H1 (cell line): ENCODE measurements at regions not wholly inside any gene's neighbourhood (a gene's known extent, or its start where the extent isn't known, plus 50 kb on each side); places are given as distances from the start of the nearest gene placed in this dataset.

Experiments used
- CTCF ChIA-PET: fragments of 300-600 bp; sonication (Branson Sonifier 250); formaldehyde crosslinking; loops from one replicate; lab custom pipeline; 2021; ENCODE audit not compliant: partially characterized antibody; lab: Charles Lee
- POLR2A ChIA-PET: fragments of 300-600 bp; sonication (Branson Sonifier 250); formaldehyde crosslinking; loops from one replicate; lab custom pipeline; 2021; ENCODE audit warnings: inconsistent platforms; ENCODE audit not compliant: partially characterized antibody; lab: Charles Lee
- DNase-seq, 2 experiments: peaks; one replicate each; pipeline versions ENCODE4 v3.0.0 to v3.0.0-alpha.2; 2010 to 2022; ENCODE audit warnings: low spot score in 2 of 2, low read depth in 1 of 2, mixed read lengths in 1 of 2
- FAIRE-seq: peaks from 2 replicates; lab custom pipeline; 2011; peaks lifted over from hg19 to GRCh38; lab: Jason Lieb, UNC
- H2AFZ ChIP-seq: 2 replicates; pipeline ENCODE4 v1.8.1; 2012; ENCODE audit warnings: low read length, inconsistent platforms
- H2AK5ac ChIP-seq: 2 replicates; pipeline ENCODE4 v1.6.1; 2013; ENCODE audit warnings: low read depth, low read length
- H2BK120ac ChIP-seq: replicated peaks from 2 replicates; pipeline ENCODE3; 2013; ENCODE audit warnings: low read depth, low read length, inconsistent platforms
- H2BK12ac ChIP-seq: 2 replicates; pipeline ENCODE4 v1.6.1; 2013; ENCODE audit warnings: low read depth, low read length
- H2BK15ac ChIP-seq: 2 replicates; pipeline ENCODE4 v1.6.1; 2013; ENCODE audit warnings: low read length
- H2BK20ac ChIP-seq: 2 replicates; pipeline ENCODE4 v1.6.1; 2013; ENCODE audit warnings: low read length
- H2BK5ac ChIP-seq: 2 replicates; pipeline ENCODE4 v1.6.1; 2013; ENCODE audit warnings: low read depth, low read length
- H3K14ac ChIP-seq: 2 replicates; pipeline ENCODE4 v1.6.1; 2013; ENCODE audit warnings: inconsistent platforms; ENCODE audit not compliant: insufficient read length
- H3K18ac ChIP-seq: 2 replicates; pipeline ENCODE4 v1.6.1; 2013; ENCODE audit warnings: low read length; ENCODE audit errors: extremely low read depth
- H3K23ac ChIP-seq: 2 replicates; pipeline ENCODE4 v1.6.1; 2013; ENCODE audit warnings: inconsistent platforms; ENCODE audit not compliant: insufficient read length
- H3K23me2 ChIP-seq: 2 replicates; pipeline ENCODE4 v1.6.1; 2013; ENCODE audit warnings: low read depth, low read length
- H3K27ac ChIP-seq: 2 replicates; pipeline ENCODE4 v1.6.1; 2011; ENCODE audit warnings: low read depth, low read length, inconsistent platforms
- H3K27me3 ChIP-seq, 4 experiments: replicated peaks in 1 of 4; 1 replicate in 1 of 4; 2 replicates in 3 of 4; pipeline versions ENCODE4 v1.6.1 to v1.8.1; 2011 to 2013; ENCODE audit warnings: low read length in 3 of 4, mild to moderate bottlenecking in 3 of 4, inconsistent platforms in 2 of 4, mixed read lengths in 2 of 4, moderate library complexity in 1 of 4; ENCODE audit not compliant: control insufficient read depth in 3 of 4, insufficient read depth in 3 of 4; ENCODE audit errors: extremely low read depth in 1 of 4
- H3K36me3 ChIP-seq, 4 experiments: 2 replicates each; pipeline versions ENCODE4 v1.6.1 to v1.8.1; 2011 to 2013; ENCODE audit warnings: mild to moderate bottlenecking in 4 of 4, low read length in 3 of 4, moderate library complexity in 2 of 4, control low read depth in 1 of 4, inconsistent platforms in 1 of 4; ENCODE audit not compliant: insufficient read depth in 4 of 4, control insufficient read depth in 2 of 4
- H3K4ac ChIP-seq: replicated peaks from 2 replicates; pipeline ENCODE3; 2013; ENCODE audit warnings: low read length, low read depth, mixed read lengths, inconsistent platforms; ENCODE audit not compliant: insufficient read length
- H3K4me1 ChIP-seq, 4 experiments: replicated peaks in 1 of 4; 1 replicate in 1 of 4; 2 replicates in 3 of 4; pipeline versions ENCODE4 v1.6.1 to v1.8.1; 2011 to 2013; ENCODE audit warnings: low read length in 3 of 4, inconsistent platforms in 2 of 4, mixed read lengths in 1 of 4; ENCODE audit not compliant: insufficient read depth in 4 of 4, control insufficient read depth in 3 of 4
- H3K4me2 ChIP-seq, 2 experiments: 2 replicates each; pipeline versions ENCODE4 v1.6.1 to v1.8.1; 2011 to 2013; ENCODE audit warnings: low read depth in 2 of 2, low read length in 2 of 2, control low read depth in 1 of 2, inconsistent platforms in 1 of 2, mild to moderate bottlenecking in 1 of 2; ENCODE audit not compliant: insufficient read depth in 1 of 2
- H3K4me3 ChIP-seq, 4 experiments: fragments of 200-600, 300-600 bp in 1 of 4; sonication (generic), shearing (Covaris generic), sonication (Bioruptor Twin) in 1 of 4; 2 replicates each; pipeline versions ENCODE4 v1.5.1 to v1.8.1; 2011 to 2016; ENCODE audit warnings: low read length in 4 of 4, low read depth in 3 of 4, control low read depth in 2 of 4, inconsistent platforms in 2 of 4, mild to moderate bottlenecking in 2 of 4, mixed read lengths in 1 of 4, moderate library complexity in 1 of 4; ENCODE audit not compliant: insufficient read depth in 2 of 4; ENCODE audit errors: extremely low read depth in 1 of 4
- H3K56ac ChIP-seq: replicated peaks from 2 replicates; pipeline ENCODE3; 2013; ENCODE audit warnings: low read depth, mild to moderate bottlenecking, mixed read lengths, low read length, inconsistent platforms; ENCODE audit not compliant: insufficient read length
- H3K79me1 ChIP-seq: 2 replicates; pipeline ENCODE4 v1.6.1; 2013; ENCODE audit warnings: low read depth, low read length, control low read depth
- H3K79me2 ChIP-seq, 2 experiments: 2 replicates each; pipeline versions ENCODE4 v1.6.1 to v1.8.1; 2012 to 2013; ENCODE audit warnings: low read length in 2 of 2, mild to moderate bottlenecking in 2 of 2, inconsistent platforms in 1 of 2; ENCODE audit not compliant: insufficient read depth in 2 of 2, control insufficient read depth in 1 of 2
- H3K9ac ChIP-seq, 4 experiments: replicated peaks in 1 of 4; 1 replicate in 1 of 4; 2 replicates in 3 of 4; pipeline versions ENCODE4 v1.6.1 to v1.8.1; 2011 to 2013; ENCODE audit warnings: low read depth in 3 of 4, low read length in 3 of 4, control low read depth in 2 of 4, mild to moderate bottlenecking in 2 of 4, moderate library complexity in 2 of 4, inconsistent platforms in 1 of 4; ENCODE audit errors: extremely low read depth in 1 of 4
- H3K9me3 ChIP-seq, 2 experiments: 2 replicates each; pipeline versions ENCODE4 v1.6.1 to v1.8.1; 2012 to 2013; ENCODE audit warnings: mild to moderate bottlenecking in 2 of 2, moderate library complexity in 2 of 2, control low read depth in 1 of 2, inconsistent platforms in 1 of 2, low read depth in 1 of 2, low read length in 1 of 2, mixed read lengths in 1 of 2; ENCODE audit not compliant: insufficient read depth in 2 of 2
- H4K20me1 ChIP-seq, 2 experiments: replicated peaks in 1 of 2; 2 replicates each; pipeline versions ENCODE3 to v1.8.1; 2011 to 2013; ENCODE audit warnings: inconsistent platforms in 2 of 2, low read length in 2 of 2, mild to moderate bottlenecking in 1 of 2; ENCODE audit not compliant: insufficient read depth in 2 of 2, control insufficient read depth in 1 of 2
- H4K5ac ChIP-seq: 2 replicates; pipeline ENCODE4 v1.6.1; 2013; ENCODE audit warnings: low read length, low read depth, mixed read lengths, inconsistent platforms; ENCODE audit not compliant: insufficient read length
- H4K8ac ChIP-seq: 2 replicates; pipeline ENCODE4 v1.8.0; 2013; ENCODE audit warnings: mild to moderate bottlenecking, moderate library complexity, low read length, inconsistent platforms; ENCODE audit not compliant: insufficient read depth; ENCODE audit errors: extremely low read depth
- H4K91ac ChIP-seq: replicated peaks from 2 replicates; pipeline ENCODE3; 2013; ENCODE audit warnings: low read length, mixed read lengths, inconsistent platforms; ENCODE audit not compliant: insufficient read length
- ASH2L ChIP-seq: fragments of 200-600, 300-600 bp; sonication (generic); IDR thresholded peaks from one replicate; pipeline ENCODE4 v1.7.1; 2017; ENCODE audit warnings: low read length
- ATF2 ChIP-seq: IDR thresholded peaks from 2 replicates; pipeline ENCODE4 v1.6.1; 2012; ENCODE audit warnings: low read length, inconsistent platforms
- BACH1 ChIP-seq: IDR thresholded peaks from 2 replicates; pipeline ENCODE4 v1.6.1; 2012; ENCODE audit warnings: low read length, improper control_type of control experiment
- EGR1 ChIP-seq: IDR thresholded peaks from 2 replicates; pipeline ENCODE4 v1.6.1; 2011; ENCODE audit warnings: low read depth, low read length, borderline replicate concordance
- KDM5A ChIP-seq: fragments of 200-600 bp; IDR thresholded peaks from 2 replicates; pipeline ENCODE4 v1.7.1; 2012; ENCODE audit warnings: mild to moderate bottlenecking, low read length, inconsistent platforms, mixed read lengths
- MAFK ChIP-seq: IDR thresholded peaks from 2 replicates; pipeline ENCODE4 v1.6.1; 2012; ENCODE audit warnings: low read depth, mild to moderate bottlenecking, improper control_type of control experiment, low read length
- RXRA ChIP-seq: IDR thresholded peaks from 2 replicates; pipeline ENCODE4 v1.6.1; 2011; ENCODE audit warnings: low read depth, mild to moderate bottlenecking, low read length, moderate library complexity; ENCODE audit not compliant: insufficient read depth
- SP1 ChIP-seq: IDR thresholded peaks from 2 replicates; pipeline ENCODE4 v1.6.1; 2011; ENCODE audit warnings: low read depth, low read length
- TAF7 ChIP-seq: optimal IDR thresholded peaks from 2 replicates; pipeline ENCODE3; 2011; ENCODE audit warnings: low read depth, mild to moderate bottlenecking, inconsistent platforms, low read length, moderate library complexity, borderline replicate concordance
- TBP ChIP-seq: IDR thresholded peaks from 2 replicates; pipeline ENCODE4 v1.6.1; 2011; ENCODE audit warnings: low read depth, low read length, improper control_type of control experiment
- WGBS, 2 experiments: shearing (Covaris generic) in 1 of 2; methylation state at CpG; one replicate each; pipeline versions ENCODE4 v1.1.6 to v1.1.7; 2013 to 2015; ENCODE audit warnings: low lambda C conversion rate in 2 of 2, mixed read lengths in 2 of 2, inconsistent platforms in 1 of 2, low coverage in 1 of 2, missing lambda C conversion rate in 1 of 2; ENCODE audit not compliant: insufficient replicate concordance in 2 of 2, insufficient coverage in 1 of 2, insufficient read length in 1 of 2; ENCODE audit errors: extremely low coverage in 1 of 2, missing lambda C conversion rate in 1 of 2; 5-methylcytosine and 5-hydroxymethylcytosine counted together

GRCh38 chr5:165138236-165138635 lies 1632.8 kb downstream of the MAT2B start:
- no peaks in the 10 kb centered on the region; the same call in 1 of the 2 replicates for H3K23me2 ChIP-seq
- H3K27ac ChIP-seq, result no peak overlapping the region
- ChIA-PET POLR2A (no interaction called here), CTCF (interaction anchor here (1.3 kb wide), 1 partner anchor 24 kb away, joined by 3 read pairs; no protein-coding TSS in a partner anchor)
- peaks cover 0 to 2% (median 0%) of the 10 kb centered on the region in 4 experiments; a peak in 4 of 7 replicates for H3K4me1 ChIP-seq
- DNase-seq, result no peak
- 0 out of 8 replicates have a peak overlapping the region, but pooled peaks of 1 of the 4 experiments have one; percentile 11 for H3K4me3 ChIP-seq
- no peak overlapping the region for H3K23ac ChIP-seq
- no peak overlapping the region for H2BK15ac ChIP-seq
- H3K4ac ChIP-seq, result no peak overlapping the region
- 0 out of 4 replicates have a peak overlapping the region, but pooled peaks of 1 of the 2 experiments have one; percentile 17 for H3K4me2 ChIP-seq
- no peaks in the 10 kb centered on the region for H3K36me3 ChIP-seq
- H2BK12ac ChIP-seq, result no peak overlapping the region
- no peaks in the 10 kb centered on the region for H3K79me1 ChIP-seq
- no peak overlapping the region for H3K18ac ChIP-seq
- TF ChIP-seq TBP (no peak), EGR1 (no peak), TAF7 (no peak), ATF2 (no peak), MAFK (no peak), ASH2L (no peak), KDM5A (no peak), BACH1 (no peak), SP1 (no peak), RXRA (no peak)
- no peak overlapping the region for H3K9ac ChIP-seq
- H4K91ac ChIP-seq, result no peak overlapping the region
- no peak overlapping the region for H4K5ac ChIP-seq
- no peak overlapping the region for H2BK120ac ChIP-seq
- WGBS, 2 experiments, result 42% methylated on average over 7 of the region's 7 CpGs; no CpG with 5 or more reads in 1 of the 2 experiments
- H2BK20ac ChIP-seq, result no peak overlapping the region
- H3K9me3 ChIP-seq, result no peaks in the 10 kb centered on the region
- no peak overlapping the region for H2AK5ac ChIP-seq
- no peak for FAIRE-seq
- H3K27me3 ChIP-seq, result no peaks in the 10 kb centered on the region
- H2AFZ ChIP-seq, result no peak overlapping the region
- no peak overlapping the region for H2BK5ac ChIP-seq
- H4K8ac ChIP-seq, result no peak overlapping the region
- H3K79me2 ChIP-seq, result no peaks in the 10 kb centered on the region
- no peaks in the 10 kb centered on the region for H4K20me1 ChIP-seq
- no peak overlapping the region for H3K56ac ChIP-seq
- H3K14ac ChIP-seq, result no peak overlapping the region
